ENCODE measurements at regions not wholly inside any gene's neighbourhood (a gene's known extent, or its start where the extent isn't known, plus 50 kb on each side); places are given as distances from the start of the nearest gene placed in this dataset.

DNA sequence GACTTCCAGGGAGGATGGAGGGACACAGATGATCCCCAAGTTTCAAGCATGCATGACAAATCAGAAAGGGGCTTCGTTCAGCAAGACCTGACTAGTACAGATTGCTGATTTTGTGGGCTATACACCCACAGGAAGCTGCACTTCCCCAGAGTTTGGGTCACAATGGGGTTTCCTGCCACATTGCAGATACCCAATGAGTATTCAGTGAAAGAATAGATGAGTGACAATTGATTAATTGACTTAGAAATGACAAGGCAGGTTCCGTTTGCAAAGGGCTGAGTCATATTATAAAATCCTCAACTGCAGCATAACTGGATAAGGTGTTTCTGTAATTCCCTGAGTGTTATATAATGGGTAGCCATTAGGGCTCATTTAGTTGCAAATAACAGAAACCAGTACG is 146.6 kb upstream of the TBL1X start:
- DNase-seq, result peak; percentile 56 to 76

DNA sequence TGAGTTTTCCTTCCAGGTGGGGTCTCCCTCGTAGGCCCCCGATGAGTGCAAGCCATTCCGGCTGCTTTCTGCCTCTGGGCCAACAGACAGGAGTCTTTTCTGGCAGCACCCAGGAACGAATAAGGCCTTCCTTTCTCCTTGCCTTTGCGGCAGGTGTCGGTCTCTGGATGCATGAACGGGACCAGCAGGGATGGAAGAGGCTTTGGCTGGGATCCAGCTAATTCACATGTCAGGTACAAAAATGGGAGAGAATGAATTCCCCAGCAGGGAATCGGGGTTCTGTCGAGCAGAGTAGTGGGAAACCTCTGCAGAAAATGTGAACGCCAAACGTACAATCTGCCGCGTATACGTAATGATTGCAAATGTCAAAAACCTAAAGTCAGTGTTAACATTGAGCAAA is 146.1 kb upstream of the TBL1X start:
- DNase-seq, result no peak

DNA sequence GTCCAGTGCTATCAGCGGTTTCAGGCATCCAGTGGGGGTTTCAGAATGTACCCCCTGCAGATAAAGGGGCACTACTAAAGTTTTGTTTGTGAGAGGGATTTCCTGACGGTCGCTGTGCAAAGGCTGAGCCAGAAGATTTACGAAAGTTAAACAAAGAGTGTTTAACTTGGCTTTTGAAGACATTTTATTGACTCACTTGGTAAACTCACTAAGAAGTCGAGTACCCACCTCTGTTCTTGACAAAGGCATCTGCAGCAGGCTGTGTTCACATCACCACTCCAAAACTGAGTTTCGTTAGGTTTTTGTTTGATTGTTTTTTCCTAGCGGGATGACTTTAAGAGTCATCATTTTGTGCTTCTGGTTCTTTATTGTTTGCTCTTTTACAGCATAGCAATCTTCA is 143.9 kb upstream of the TBL1X start:
- DNase-seq, result no peak

DNA sequence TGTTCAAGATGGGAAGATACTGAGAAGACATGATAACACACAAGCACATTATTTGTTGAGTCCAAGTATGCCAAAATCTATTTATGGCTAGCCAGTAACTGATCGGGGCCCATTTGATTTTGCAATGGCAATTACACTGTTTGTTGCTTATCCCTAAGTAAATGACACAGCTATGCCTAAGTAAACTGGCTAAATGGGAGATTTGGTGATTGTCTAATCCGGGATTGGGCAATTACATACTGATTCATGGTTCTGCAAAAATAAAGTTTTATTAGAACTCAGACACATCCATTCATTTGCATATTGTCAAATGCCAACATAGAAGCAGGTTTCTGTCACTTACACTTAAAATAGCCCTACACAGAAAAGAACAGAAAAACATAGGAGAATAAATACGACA is 140.2 kb upstream of the TBL1X start:
- peak; percentile 61 to 73 for DNase-seq

DNA sequence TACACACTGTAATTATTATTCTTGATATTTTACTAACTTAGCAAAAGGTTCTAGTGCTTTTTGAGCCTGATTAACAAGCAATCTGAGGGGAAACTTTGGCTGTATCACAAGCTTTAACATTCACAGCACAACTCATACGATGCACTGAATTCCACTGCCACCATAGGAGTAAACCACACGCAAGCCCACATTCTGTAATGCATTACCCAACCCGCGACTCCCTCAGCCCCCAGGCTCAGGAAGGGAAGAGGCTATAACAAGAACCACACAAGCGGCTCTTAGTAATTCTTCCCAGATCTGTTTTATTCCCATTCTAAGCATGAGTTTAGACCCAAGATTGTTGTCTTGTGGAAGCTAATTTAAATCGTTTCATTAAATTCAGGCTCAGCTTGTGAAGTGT is 138.5 kb upstream of the TBL1X start:
- DNase-seq, result no peak

DNA sequence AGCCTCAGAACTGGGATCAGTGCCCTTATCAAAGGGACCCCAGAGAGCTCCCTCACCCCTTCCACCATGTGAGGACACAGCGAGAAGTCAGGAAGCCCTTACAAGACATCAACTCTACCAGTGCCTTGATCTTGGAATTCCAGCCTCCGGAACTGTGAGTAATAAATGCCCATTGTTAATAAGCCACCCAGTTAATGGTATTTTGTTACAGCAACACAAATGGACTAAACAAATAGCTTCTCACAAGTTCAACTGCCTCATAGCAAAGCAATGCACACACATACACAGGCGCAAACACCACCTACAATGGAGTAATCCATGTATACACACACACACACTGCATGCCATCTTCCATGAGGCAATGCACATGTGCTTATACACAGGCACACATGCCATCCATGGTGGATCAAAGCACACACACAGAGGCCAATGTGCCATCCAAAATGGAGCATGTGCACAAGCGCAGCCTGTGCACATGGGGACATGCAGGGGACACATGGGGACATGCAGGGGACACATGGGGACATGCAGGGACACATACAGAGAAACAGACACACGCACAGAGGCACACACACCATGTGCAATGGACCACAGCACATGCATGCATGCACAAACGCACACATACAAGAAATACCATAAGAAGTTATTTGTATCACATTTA is 137.6 kb upstream of the TBL1X start:
- no peak for DNase-seq

DNA sequence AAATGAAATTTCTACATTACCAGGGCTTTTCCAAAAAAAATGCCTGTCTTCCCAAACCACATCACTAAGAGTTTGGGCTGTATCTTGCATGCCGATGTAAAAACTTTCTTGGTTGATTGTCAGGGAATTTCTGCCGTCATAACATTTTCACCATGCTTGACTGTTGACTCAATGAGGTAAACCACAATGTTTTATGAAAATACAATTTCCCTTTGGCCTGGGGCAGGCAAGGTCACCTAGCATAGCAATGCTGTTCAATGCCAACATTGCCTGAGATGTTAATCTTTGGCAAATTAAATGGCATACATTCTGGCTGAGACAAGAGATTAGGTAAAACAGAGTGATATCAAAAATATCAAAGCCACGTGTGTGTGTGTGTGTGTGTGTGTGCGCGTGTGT is 137.1 kb upstream of the TBL1X start:
- DNase-seq, result no peak

DNA sequence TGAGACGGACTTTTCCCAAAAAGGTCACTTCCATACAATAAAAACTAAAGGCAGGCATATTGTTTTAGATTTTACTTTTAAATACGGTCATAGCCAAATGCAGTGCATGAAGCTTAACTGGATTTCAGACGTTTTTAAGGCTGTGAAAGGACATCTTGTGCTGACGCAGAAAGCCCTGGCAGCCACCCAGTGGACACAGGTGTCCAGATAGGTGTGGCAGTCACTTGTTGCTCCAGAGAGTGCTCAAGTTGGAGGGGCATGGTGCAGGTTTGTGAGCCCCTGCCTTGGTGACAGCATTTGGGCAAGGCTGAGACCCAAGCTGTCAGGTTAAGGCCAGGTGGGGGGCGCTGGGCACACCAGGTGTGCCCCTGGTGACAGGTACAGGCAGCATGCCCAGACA is 135.8 kb upstream of the TBL1X start:
- DNase-seq, result no peak

DNA sequence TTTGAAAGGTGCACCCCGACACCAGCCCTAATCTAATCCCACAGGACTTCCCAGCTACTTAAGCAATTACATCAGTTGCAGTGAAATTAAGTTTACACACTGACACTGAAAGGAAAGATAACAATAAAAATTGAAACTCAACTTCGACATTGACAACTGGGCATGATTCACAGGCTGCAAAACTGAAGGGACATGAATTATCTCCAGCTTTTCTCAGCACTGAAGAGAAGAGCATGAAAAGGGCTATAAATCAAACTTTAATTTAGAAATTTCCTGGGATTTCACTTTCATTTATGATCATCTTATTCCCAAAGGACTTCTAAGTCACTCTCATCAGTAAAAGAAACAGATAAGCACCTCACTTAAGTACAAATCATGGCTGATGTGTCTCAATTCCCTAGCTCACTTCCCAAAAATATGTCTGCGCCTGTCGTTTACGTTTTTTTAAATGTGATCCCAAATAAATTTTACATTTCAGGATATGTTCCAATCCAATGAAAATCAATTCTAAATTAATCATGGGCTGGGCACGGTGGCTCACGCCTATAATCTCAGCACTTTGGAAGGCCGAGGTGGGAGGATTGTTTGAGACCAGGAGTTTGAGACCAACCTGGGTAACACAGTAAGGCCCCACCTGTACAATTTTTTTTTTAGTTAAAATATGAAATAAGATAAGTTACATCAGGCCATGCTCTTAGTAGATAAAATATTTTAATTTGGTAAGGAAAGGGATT is 134.4 kb upstream of the TBL1X start:
- no peak for DNase-seq

DNA sequence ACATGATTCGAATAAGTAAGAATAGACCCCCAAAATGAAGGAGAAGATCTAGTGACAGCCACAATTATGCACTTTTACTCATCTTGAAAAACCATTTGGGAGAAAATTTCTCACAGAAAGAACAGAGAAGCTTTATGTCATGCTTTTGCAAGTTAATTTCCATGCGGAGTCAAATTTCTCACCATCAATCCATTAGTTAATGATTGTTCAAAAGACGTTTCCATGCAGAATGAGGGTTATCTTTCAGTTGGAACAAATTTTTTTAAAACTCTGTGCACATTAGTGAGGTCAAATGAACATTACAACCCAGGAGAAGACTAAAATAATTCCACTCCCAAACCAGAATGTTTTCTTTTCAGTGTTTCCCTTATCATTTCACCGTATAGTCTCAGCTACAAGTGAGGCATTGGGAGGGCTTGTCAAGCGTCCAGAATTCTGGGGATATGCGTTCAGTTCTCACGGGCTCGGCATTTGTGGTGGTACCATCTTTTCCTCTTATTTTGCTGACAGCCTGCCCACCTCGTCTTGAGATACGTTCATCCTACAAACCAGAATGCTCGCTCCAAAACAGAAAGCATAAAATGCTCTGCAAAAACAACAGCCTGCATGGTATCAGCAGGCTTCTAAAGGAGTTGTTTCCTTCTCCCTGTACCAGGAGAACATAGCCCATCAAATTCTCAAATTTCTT is 130.8 kb upstream of the TBL1X start:
- no peak for DNase-seq

DNA sequence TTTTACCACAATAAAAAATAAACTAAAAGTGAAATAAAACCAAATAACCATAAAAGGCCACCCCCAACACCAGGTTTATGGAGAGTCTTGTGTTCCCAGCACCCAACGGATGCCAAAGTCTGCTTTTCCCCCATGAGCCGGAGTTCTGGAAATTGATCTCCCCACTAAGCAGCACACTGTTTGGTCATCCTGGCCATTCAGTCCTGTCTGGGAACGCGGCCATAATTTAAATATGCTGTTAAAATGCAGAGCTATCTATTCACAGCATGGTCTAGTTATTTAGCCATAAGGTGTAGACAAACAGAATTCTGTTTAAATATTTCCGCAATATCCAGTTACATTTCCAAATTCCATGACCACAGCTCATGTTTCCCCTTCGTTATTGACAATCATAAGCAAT is 129.6 kb upstream of the TBL1X start:
- no peak for DNase-seq

DNA sequence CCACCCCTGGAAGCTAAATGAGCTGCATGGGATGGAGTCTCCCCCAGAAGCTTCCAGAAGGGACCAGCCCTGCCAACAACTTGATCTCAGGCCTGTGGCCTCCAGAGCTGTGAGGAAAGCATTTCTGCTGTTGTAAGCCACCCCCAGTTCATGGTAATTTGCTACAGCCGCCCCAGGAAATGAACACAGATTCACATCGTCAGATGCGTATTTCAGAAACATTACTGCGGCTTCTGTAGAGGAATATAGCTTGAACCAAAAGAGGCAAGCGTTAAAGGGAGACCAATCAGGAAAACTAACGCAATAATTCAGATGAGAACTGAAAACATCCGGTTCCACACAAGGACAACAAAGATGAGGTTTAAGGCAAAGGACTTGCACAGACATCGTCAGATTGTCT is 128.4 kb upstream of the TBL1X start:
- no peak for DNase-seq

DNA sequence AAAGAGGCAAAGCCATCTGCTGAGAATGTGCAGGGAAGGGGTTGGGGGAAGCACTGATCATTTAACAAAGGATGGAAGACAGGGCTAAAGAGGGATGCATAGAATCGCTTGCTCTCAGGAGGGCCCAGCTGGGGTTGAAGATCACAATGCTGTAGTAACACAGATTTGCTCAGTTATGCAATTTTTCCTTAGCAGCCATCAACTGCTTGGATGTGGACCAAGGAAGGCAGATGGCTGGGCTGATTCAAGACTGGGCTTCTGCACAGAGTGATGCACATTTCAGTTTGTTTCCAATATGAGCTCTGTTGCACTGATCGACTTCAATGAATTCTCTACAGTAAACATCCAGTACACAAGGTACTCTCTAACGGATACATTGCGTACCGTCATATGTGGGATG is 127.8 kb upstream of the TBL1X start:
- no peak for DNase-seq

DNA sequence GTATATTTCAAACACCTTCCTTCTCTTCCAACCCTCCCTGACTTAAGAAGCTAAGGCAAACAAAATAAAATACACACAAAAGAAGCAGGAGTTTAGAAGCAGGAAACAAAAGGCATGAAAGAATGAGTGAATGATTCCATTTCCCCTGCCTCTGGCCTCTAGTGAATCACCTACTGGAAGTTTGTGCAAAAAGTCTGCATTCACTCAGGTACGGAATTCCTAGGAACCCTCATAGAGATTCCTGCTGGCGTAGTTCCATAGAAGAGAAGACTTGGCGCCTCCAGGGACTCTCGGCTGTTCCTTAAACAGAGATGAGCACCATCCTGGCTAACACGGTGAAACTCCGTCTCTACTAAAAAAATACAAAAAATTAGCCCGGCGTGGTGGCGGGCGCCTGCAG is 125.9 kb upstream of the TBL1X start:
- no peak for DNase-seq

DNA sequence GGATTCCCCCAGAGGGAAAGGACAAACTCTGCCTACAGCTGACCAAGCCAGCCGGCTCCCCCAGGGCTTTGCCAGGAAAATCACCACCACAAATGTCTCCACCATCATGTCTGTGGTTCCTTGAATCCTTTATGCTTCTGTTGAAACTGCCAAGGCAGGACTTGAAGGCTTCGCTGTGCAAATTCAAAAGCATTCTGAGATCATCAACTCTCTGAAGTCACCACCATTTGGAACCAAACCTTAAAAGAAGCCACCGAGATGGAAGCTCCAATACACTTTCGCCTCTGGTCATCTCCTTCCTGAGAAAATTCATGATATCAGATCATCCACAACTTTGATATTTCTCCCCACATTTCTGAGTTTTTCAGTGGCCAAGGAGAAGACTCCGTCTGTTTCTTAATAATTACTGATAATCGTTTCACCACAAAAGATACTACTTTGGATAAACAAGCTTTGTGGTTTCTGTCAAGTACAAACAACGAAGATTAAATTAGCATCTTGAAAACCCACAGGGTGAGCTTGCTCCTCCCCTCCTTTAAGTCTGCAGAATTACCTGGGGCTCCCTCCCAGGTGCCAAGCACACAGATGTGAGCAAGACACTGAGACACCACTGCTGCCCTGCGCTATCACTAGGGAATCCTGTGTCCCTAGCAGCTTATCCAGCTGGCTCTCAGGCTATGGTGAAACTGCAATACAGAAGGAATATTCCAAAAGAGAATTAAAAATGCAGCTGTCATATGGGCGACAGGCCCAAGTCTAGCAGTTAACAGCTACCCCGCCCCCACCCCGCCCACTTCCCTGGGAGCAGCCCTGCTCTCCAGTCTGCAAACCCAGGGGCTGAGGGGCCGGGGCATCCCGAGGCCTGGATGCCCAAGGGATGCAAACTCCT is 125.0 kb upstream of the TBL1X start:
- DNase-seq, result no peak

DNA sequence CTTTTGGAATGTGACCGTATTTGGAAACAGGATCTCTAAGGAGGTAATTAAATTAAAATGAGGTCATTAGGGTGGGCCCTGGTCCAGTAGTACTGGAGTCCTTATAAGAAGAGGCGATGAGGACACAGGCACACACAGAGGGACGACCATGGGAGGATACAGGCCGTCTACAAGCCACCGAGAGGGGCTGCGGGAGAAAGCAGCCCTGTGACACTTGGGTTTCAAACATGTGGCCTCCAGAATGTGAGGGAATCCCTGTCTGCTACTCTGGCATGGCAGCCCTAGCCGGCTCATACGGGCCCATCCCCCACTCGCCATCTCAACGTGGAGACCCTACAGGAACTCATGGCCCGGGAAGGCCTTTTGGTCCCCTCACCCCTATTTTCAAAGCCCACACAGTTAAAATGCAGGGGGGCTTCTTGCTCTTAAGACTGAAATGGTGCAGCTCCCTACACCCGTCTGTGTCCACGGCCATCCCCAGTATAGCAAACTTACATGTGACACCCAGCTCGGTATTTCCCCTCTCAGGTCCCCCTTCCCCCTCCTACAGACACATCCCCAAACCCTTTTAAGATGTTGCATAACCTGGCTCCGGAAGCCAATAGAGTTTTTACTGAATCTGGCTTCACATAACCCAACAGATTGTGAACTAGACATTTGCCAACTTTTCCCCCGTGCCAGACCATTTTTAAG is 124.1 kb upstream of the TBL1X start:
- peak; percentile 68 to 81 for DNase-seq

DNA sequence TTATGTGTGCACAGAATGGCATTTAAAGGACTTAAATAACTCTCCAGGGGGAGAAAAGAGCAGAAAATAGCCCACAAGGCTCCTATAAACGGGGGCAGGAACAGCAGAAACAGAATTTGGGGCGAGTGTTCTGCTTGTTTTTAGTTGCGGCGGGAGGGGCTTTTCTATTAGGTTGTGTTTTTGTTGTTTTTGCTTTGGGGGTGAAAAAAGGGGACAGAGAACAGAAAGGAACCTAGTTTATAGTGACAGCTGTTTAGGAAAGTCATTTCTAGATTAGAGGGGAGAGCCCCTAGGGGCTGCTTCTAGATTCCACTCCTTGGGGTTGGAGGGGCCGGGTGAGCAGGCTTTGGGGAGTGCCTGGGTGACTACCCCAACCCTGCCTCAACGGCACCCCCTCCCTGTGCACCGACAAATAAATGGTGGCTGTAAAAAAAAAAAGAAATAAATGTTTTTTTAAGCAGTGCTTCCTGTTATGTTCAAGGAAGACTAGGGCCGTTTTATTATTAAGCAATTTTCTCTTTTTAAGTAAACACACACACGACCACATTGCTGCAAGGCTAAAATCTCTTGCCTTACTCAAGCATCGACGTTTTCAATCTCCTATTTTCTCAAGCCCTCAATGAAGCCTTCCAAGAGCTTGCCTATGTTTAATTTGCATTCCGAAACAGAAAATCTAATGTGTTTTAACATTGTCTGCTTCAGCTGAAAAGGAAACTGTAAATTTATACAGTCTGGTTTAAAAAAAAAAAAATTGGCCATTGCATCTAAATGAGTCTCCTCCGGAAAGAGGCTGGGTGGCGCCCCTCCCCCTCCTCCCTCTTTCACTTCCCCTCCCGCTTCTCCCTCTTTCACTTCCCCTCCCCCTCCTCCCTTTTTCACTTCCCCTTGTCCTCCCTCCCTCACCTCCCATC is 123.3 kb upstream of the TBL1X start:
- peak; percentile 70 to 82 for DNase-seq

DNA sequence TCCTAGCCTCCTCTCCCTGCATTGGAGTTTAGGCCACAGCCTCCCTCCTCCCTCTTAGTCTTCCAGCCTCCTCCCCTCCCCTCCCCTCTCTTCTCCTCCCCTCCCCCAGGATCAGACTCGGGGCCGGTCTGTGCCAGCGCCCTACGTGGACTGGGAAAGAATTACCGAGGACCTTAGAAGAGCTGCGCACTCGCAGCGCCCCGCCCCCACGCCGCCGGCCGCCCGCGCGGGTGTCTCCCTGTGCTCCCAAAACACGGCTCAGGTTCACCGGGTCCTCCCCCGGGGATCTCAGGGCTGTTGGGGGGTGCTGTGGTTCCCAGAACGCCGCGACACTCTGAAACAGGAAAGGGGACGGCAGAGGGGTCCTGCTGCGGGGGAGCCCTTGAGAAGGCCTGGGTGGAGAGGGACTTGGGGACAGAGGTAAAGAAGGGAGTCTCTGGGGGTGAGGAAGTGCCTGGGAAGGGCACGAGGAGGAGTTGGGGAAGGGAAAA is 122.3 kb upstream of the TBL1X start:
- DNase-seq, result peak; percentile 61 to 69

DNA sequence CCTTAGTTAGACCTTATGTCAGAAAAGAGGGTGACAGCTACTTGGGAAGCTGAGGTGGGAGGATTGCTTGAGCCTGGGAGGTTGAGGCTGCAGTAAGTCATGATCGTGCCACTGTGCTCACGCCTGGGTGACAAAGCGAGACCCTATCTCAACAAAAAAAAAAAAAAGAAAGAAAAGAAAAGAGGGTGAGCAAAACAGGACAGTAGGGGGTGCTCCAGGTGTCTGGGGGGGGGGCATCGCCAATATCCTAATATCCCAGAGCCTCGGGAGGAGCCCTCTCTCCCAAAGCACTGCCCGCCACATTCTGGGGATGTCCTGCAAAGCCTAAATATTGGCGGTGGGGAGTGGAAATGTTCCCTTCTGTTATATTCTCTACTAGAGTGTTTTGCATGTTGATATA is 120.9 kb upstream of the TBL1X start:
- DNase-seq, result no peak

DNA sequence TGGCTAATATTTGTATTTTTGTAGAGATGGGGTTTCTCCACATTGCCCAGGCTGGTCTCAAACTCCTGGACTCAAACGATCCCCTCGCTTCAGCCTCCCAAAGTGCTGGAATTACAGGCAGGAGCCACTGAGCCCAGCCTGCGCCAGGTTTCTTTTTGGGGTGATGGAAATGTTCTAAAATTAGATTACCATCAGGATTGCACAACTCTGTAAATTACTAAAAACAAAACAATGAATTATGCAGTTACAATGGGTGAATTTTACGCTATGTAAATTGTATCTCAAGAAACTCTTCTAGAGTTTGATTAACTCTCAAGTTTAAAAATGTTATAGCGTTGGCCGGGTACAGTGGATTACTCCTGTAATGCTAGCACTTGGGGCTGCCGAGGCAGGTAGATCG is 118.9 kb upstream of the TBL1X start:
- no peak for DNase-seq

Measured in inflammatory macrophage treated with lipopolysaccharide for 1 hour (primary cell).